ENCODE measurements at regions not wholly inside any gene's neighbourhood (a gene's known extent, or its start where the extent isn't known, plus 50 kb on each side); places are given as distances from the start of the nearest gene placed in this dataset.
A peak's percentile ranks its signal among the peaks of the same experiment; 100 is the strongest.

GRCh38 chr10:121322776-121323175 is 275.5 kb downstream of the FGFR2 start:
- no peak overlapping the region for H3K14ac ChIP-seq (ENCODE audit: low read length)
- H2BK120ac ChIP-seq (ENCODE audit: insufficient read depth, low read length, poor library complexity) = no peak overlapping the region
- no peak overlapping the region for H3K4ac ChIP-seq (ENCODE audit: low read depth, low read length)
- H3K36me3 ChIP-seq (ENCODE audit: control insufficient read depth in 1 of 2, insufficient read depth in 2 of 2, low read length in 2 of 2) = no peaks in the 10 kb centered on the region
- H4K8ac ChIP-seq (ENCODE audit: low read depth, low read length) = no peak overlapping the region
- peaks cover 4% of the 10 kb centered on the region in 2 experiments for H3K4me1 ChIP-seq (ENCODE audit: control insufficient read depth in 1 of 2, insufficient read depth in 2 of 2, low read length in 2 of 2)
- H3K27me3 ChIP-seq (ENCODE audit: insufficient read depth, low read length) = no peaks in the 10 kb centered on the region
- H2BK5ac ChIP-seq (ENCODE audit: low read depth, low read length, poor library complexity) = no peak overlapping the region
- DNase-seq = no peak
- no peak overlapping the region for H4K12ac ChIP-seq (ENCODE audit: low read depth, low read length)
- no peak overlapping the region for H3K4me2 ChIP-seq (ENCODE audit: low read length)
- no peaks in the 10 kb centered on the region for H3K79me2 ChIP-seq (ENCODE audit: control insufficient read depth, insufficient read depth, low read length, poor library complexity)
- no peak overlapping the region for H4K91ac ChIP-seq (ENCODE audit: low read depth, low read length)
- H3K27ac ChIP-seq (ENCODE audit: low read depth, low read length) = no peak overlapping the region
- no peak overlapping the region for H3K23ac ChIP-seq (ENCODE audit: low read length)
- no peak overlapping the region for H3K9ac ChIP-seq (ENCODE audit: low read length)
- no peak overlapping the region for H2AK5ac ChIP-seq (ENCODE audit: low read length)
- no CpG with 5 or more reads among the region's 1 CpG for WGBS (ENCODE audit: extremely low coverage, insufficient coverage, insufficient read length)
- H2BK12ac ChIP-seq (ENCODE audit: low read length) = no peak overlapping the region
- no peaks in the 10 kb centered on the region for H3K9me3 ChIP-seq (ENCODE audit: insufficient read depth, low read depth, low read length)
- no peaks in the 10 kb centered on the region for H3K79me1 ChIP-seq (ENCODE audit: low read length)
- no peak overlapping the region for H3K18ac ChIP-seq (ENCODE audit: low read length)
- H3K4me3 ChIP-seq (ENCODE audit: low read depth, low read length) = no peak overlapping the region
- no peak overlapping the region for H2AFZ ChIP-seq (ENCODE audit: insufficient read depth, low read length, poor library complexity)

- H4K8ac ChIP-seq (ENCODE audit: low read depth, low read length) = no peak overlapping the region
Observed at GRCh38 chr10:121323443-121323842, 274.8 kb downstream of the FGFR2 start.

GRCh38 chr10:121324678-121325213 is 273.5 kb downstream of the FGFR2 start:
- no peaks in the 10 kb centered on the region for H3K79me2 ChIP-seq (ENCODE audit: control insufficient read depth, insufficient read depth, low read length, poor library complexity)
- no peaks in the 10 kb centered on the region for H3K9me3 ChIP-seq (ENCODE audit: insufficient read depth, low read depth, low read length)
- H3K18ac ChIP-seq (ENCODE audit: low read length) = no peak overlapping the region
- no peaks in the 10 kb centered on the region for H3K79me1 ChIP-seq (ENCODE audit: low read length)
- no peak overlapping the region for H3K4me3 ChIP-seq (ENCODE audit: low read depth, low read length)
- H2BK12ac ChIP-seq (ENCODE audit: low read length) = no peak overlapping the region
- H3K23ac ChIP-seq (ENCODE audit: low read length) = no peak overlapping the region
- no peak overlapping the region for H2BK5ac ChIP-seq (ENCODE audit: low read depth, low read length, poor library complexity)
- no peak for DNase-seq
- H3K14ac ChIP-seq (ENCODE audit: low read length) = no peak overlapping the region
- no peak overlapping the region for H2AK5ac ChIP-seq (ENCODE audit: low read length)
- no peaks in the 10 kb centered on the region for H3K27me3 ChIP-seq (ENCODE audit: insufficient read depth, low read length)
- no peak overlapping the region for H3K27ac ChIP-seq (ENCODE audit: low read depth, low read length)
- H4K91ac ChIP-seq (ENCODE audit: low read depth, low read length) = no peak overlapping the region
- WGBS (ENCODE audit: extremely low coverage, insufficient coverage, insufficient read length) = no CpG with 5 or more reads among the region's 7 CpGs
- H3K4me2 ChIP-seq (ENCODE audit: low read length) = no peak overlapping the region
- no peaks in the 10 kb centered on the region for H3K36me3 ChIP-seq (ENCODE audit: control insufficient read depth in 1 of 2, insufficient read depth in 2 of 2, low read length in 2 of 2)
- no peak overlapping the region for H4K8ac ChIP-seq (ENCODE audit: low read depth, low read length)
- no peak overlapping the region for H2AFZ ChIP-seq (ENCODE audit: insufficient read depth, low read length, poor library complexity)
- no peak overlapping the region for H3K9ac ChIP-seq (ENCODE audit: low read length)
- no peak overlapping the region for H2BK120ac ChIP-seq (ENCODE audit: insufficient read depth, low read length, poor library complexity)
- peaks cover 4% of the 10 kb centered on the region in 2 experiments for H3K4me1 ChIP-seq (ENCODE audit: control insufficient read depth in 1 of 2, insufficient read depth in 2 of 2, low read length in 2 of 2)
- no peak overlapping the region for H3K4ac ChIP-seq (ENCODE audit: low read depth, low read length)
- H4K12ac ChIP-seq (ENCODE audit: low read depth, low read length) = no peak overlapping the region

More at GRCh38 chr10:121323443-121323842, 274.8 kb downstream of the FGFR2 start:
- no peak for DNase-seq
- Histone ChIP-seq H3K27me3 (ENCODE audit: insufficient read depth, low read length) (no peaks in the 10 kb centered on the region), H3K4me2 (ENCODE audit: low read length) (no peak overlapping the region), H3K4me3 (ENCODE audit: low read depth, low read length) (no peak overlapping the region), H3K4ac (ENCODE audit: low read depth, low read length) (no peak overlapping the region), H3K27ac (ENCODE audit: low read depth, low read length) (no peak overlapping the region), H4K12ac (ENCODE audit: low read depth, low read length) (no peak overlapping the region), H3K4me1 (ENCODE audit: control insufficient read depth in 1 of 2, insufficient read depth in 2 of 2, low read length in 2 of 2) (peaks cover 4% of the 10 kb centered on the region in 2 experiments), H3K23ac (ENCODE audit: low read length) (no peak overlapping the region), H2BK5ac (ENCODE audit: low read depth, low read length, poor library complexity) (no peak overlapping the region), H3K79me2 (ENCODE audit: control insufficient read depth, insufficient read depth, low read length, poor library complexity) (no peaks in the 10 kb centered on the region), H3K14ac (ENCODE audit: low read length) (no peak overlapping the region), H3K9ac (ENCODE audit: low read length) (no peak overlapping the region), H2AFZ (ENCODE audit: insufficient read depth, low read length, poor library complexity) (no peak overlapping the region), H2AK5ac (ENCODE audit: low read length) (no peak overlapping the region), H2BK12ac (ENCODE audit: low read length) (no peak overlapping the region), H4K91ac (ENCODE audit: low read depth, low read length) (no peak overlapping the region), H2BK120ac (ENCODE audit: insufficient read depth, low read length, poor library complexity) (no peak overlapping the region), H3K79me1 (ENCODE audit: low read length) (no peaks in the 10 kb centered on the region), H3K9me3 (ENCODE audit: insufficient read depth, low read depth, low read length) (no peaks in the 10 kb centered on the region), H3K36me3 (ENCODE audit: control insufficient read depth in 1 of 2, insufficient read depth in 2 of 2, low read length in 2 of 2) (no peaks in the 10 kb centered on the region), H3K18ac (ENCODE audit: low read length) (no peak overlapping the region)
- no CpG with 5 or more reads among the region's 1 CpG for WGBS (ENCODE audit: extremely low coverage, insufficient coverage, insufficient read length)

GRCh38 chr10:121325490-121326231 is 272.6 kb downstream of the FGFR2 start:
- peak in 1 of 2 donors; percentile 73 for DNase-seq
- H3K4me3 ChIP-seq (ENCODE audit: low read depth, low read length) = no peak overlapping the region
- no peak overlapping the region for H2BK12ac ChIP-seq (ENCODE audit: low read length)
- H3K36me3 ChIP-seq (ENCODE audit: control insufficient read depth in 1 of 2, insufficient read depth in 2 of 2, low read length in 2 of 2) = no peaks in the 10 kb centered on the region
- no peak overlapping the region for H3K14ac ChIP-seq (ENCODE audit: low read length)
- H3K79me2 ChIP-seq (ENCODE audit: control insufficient read depth, insufficient read depth, low read length, poor library complexity) = no peaks in the 10 kb centered on the region
- H3K4me1 ChIP-seq (ENCODE audit: control insufficient read depth in 1 of 2, insufficient read depth in 2 of 2, low read length in 2 of 2) = peaks cover 4% of the 10 kb centered on the region in 2 experiments
- no CpG with 5 or more reads among the region's 5 CpGs for WGBS (ENCODE audit: extremely low coverage, insufficient coverage, insufficient read length)
- no peak overlapping the region for H3K4ac ChIP-seq (ENCODE audit: low read depth, low read length)
- H2BK5ac ChIP-seq (ENCODE audit: low read depth, low read length, poor library complexity) = no peak overlapping the region
- H3K27ac ChIP-seq (ENCODE audit: low read depth, low read length) = no peak overlapping the region
- H4K12ac ChIP-seq (ENCODE audit: low read depth, low read length) = no peak overlapping the region
- H3K18ac ChIP-seq (ENCODE audit: low read length) = no peak overlapping the region
- H4K8ac ChIP-seq (ENCODE audit: low read depth, low read length) = no peak overlapping the region
- no peak overlapping the region for H3K4me2 ChIP-seq (ENCODE audit: low read length)
- H3K79me1 ChIP-seq (ENCODE audit: low read length) = no peaks in the 10 kb centered on the region
- no peak overlapping the region for H2BK120ac ChIP-seq (ENCODE audit: insufficient read depth, low read length, poor library complexity)
- H3K9ac ChIP-seq (ENCODE audit: low read length) = no peak overlapping the region
- no peaks in the 10 kb centered on the region for H3K9me3 ChIP-seq (ENCODE audit: insufficient read depth, low read depth, low read length)
- H2AFZ ChIP-seq (ENCODE audit: insufficient read depth, low read length, poor library complexity) = no peak overlapping the region
- H3K23ac ChIP-seq (ENCODE audit: low read length) = no peak overlapping the region
- H3K27me3 ChIP-seq (ENCODE audit: insufficient read depth, low read length) = no peaks in the 10 kb centered on the region
- no peak overlapping the region for H4K91ac ChIP-seq (ENCODE audit: low read depth, low read length)
- H2AK5ac ChIP-seq (ENCODE audit: low read length) = no peak overlapping the region

Measured in trophoblast cell (in vitro differentiated cells and primary cell).